Astrocyte (in vitro differentiated cells and primary cell): ENCODE measurements at regions not wholly inside any gene's neighbourhood (a gene's known extent, or its start where the extent isn't known, plus 50 kb on each side); places are given as distances from the start of the nearest gene placed in this dataset.

ENCODE experiments used
- DNase-seq: peaks from one replicate; pipeline ENCODE4 v3.0.0-alpha.2; 2010; ENCODE audit warnings: low read depth
- FAIRE-seq: peaks from 2 replicates; lab custom pipeline; 2011; peaks lifted over from hg19 to GRCh38; lab: Jason Lieb, UNC
- H2AFZ ChIP-seq: 2 replicates; pipeline ENCODE4 v1.6.0; 2012; ENCODE audit warnings: low read depth, low read length, inconsistent platforms
- H3K27ac ChIP-seq: 2 replicates; pipeline ENCODE4 v1.5.1; 2011; ENCODE audit warnings: low read depth, low read length, inconsistent platforms
- H3K27me3 ChIP-seq: 2 replicates; pipeline ENCODE4 v1.6.0; 2011; ENCODE audit warnings: low read length, inconsistent platforms; ENCODE audit not compliant: insufficient read depth
- H3K36me3 ChIP-seq: 2 replicates; pipeline ENCODE4 v1.5.1; 2011; ENCODE audit warnings: low read length, inconsistent platforms; ENCODE audit not compliant: insufficient read depth
- H3K4me1 ChIP-seq: 2 replicates; pipeline ENCODE4 v1.5.1; 2011; ENCODE audit warnings: low read length, inconsistent platforms; ENCODE audit not compliant: insufficient read depth
- H3K4me2 ChIP-seq: 2 replicates; pipeline ENCODE4 v1.6.0; 2012; ENCODE audit warnings: low read length, inconsistent platforms
- H3K4me3 ChIP-seq: 2 replicates; pipeline ENCODE4 v1.5.1; 2011; ENCODE audit warnings: low read depth, mild to moderate bottlenecking, low read length, inconsistent platforms; ENCODE audit not compliant: insufficient read depth
- H3K79me2 ChIP-seq: 2 replicates; pipeline ENCODE4 v1.6.0; 2012; ENCODE audit warnings: mild to moderate bottlenecking, low read length, inconsistent platforms; ENCODE audit not compliant: insufficient read depth
- H3K9ac ChIP-seq: 2 replicates; pipeline ENCODE4 v1.6.0; 2012; ENCODE audit warnings: mild to moderate bottlenecking, low read length, inconsistent platforms
- H3K9me3 ChIP-seq: 2 replicates; pipeline ENCODE4 v1.5.1; 2012; ENCODE audit warnings: low read depth, mild to moderate bottlenecking, low read length, inconsistent platforms; ENCODE audit not compliant: insufficient read depth
- H4K20me1 ChIP-seq: 2 replicates; pipeline ENCODE4 v1.6.0; 2012; ENCODE audit warnings: low read length, inconsistent platforms; ENCODE audit not compliant: insufficient read depth
- H3K27ac Mint-ChIP-seq: one replicate; pipeline ENCODE4 v1.8.0; 2021; ENCODE audit warnings: mild to moderate bottlenecking, mixed read lengths; ENCODE audit not compliant: unreplicated experiment
- H3K27me3 Mint-ChIP-seq: one replicate; pipeline ENCODE4 v1.8.0; 2021; ENCODE audit warnings: low read depth, mixed read lengths; ENCODE audit not compliant: unreplicated experiment
- H3K36me3 Mint-ChIP-seq: one replicate; pipeline ENCODE4 v1.8.0; 2021; ENCODE audit warnings: low read depth, mixed read lengths; ENCODE audit not compliant: unreplicated experiment
- H3K4me1 Mint-ChIP-seq: one replicate; pipeline ENCODE4 v1.8.0; 2021; ENCODE audit warnings: low read depth, mixed read lengths; ENCODE audit not compliant: unreplicated experiment
- H3K4me3 Mint-ChIP-seq: one replicate; pipeline ENCODE4 v1.8.0; 2021; ENCODE audit warnings: mild to moderate bottlenecking, moderate library complexity, mixed read lengths; ENCODE audit not compliant: unreplicated experiment
- H3K9me3 Mint-ChIP-seq: one replicate; pipeline ENCODE4 v1.8.0; 2021; ENCODE audit warnings: mild to moderate bottlenecking, mixed read lengths; ENCODE audit not compliant: unreplicated experiment
- CTCF ChIP-seq: IDR thresholded peaks from 2 replicates; pipeline ENCODE4 v1.5.1; 2011; ENCODE audit warnings: low read depth, mild to moderate bottlenecking, inconsistent platforms, low read length, moderate library complexity; ENCODE audit not compliant: insufficient read depth
- EZH2 ChIP-seq: IDR thresholded peaks from 2 replicates; pipeline ENCODE4 v1.6.1; 2012; ENCODE audit warnings: mild to moderate bottlenecking, low read length, inconsistent platforms; ENCODE audit not compliant: insufficient read depth

DNA sequence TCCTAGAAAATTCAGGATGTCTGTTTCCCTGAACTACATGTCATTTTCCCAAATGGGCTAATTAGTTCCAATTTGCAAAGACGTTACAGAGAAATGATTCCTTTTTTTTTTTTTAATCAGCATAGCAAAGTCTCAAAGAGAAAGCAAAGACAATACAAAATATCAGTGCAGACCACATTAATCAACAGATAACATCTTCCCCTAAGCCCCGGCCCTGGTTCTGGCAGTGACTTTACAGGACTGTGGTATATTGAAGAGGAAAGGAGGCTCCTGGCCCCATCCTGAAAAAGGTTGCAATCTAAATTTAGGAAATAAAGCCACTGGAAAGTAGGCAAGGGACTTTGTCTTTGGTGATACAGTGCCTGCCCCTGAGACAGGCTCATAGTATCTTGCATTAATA is 836.5 kb downstream of the NTRK3 start:
- H3K9ac ChIP-seq: no peak overlapping the region
- no peaks in the 10 kb centered on the region for H4K20me1 ChIP-seq
- H3K79me2 ChIP-seq: no peaks in the 10 kb centered on the region
- Mint-ChIP-seq H3K27ac (no peak overlapping the region), H3K9me3 (no peaks in the 10 kb centered on the region), H3K4me1 (no peaks in the 10 kb centered on the region), H3K27me3 (no peaks in the 10 kb centered on the region), H3K36me3 (no peaks in the 10 kb centered on the region), H3K4me3 (no peak overlapping the region)
- H3K27me3 ChIP-seq: no peaks in the 10 kb centered on the region
- H2AFZ ChIP-seq: no peak overlapping the region
- no peak overlapping the region for H3K27ac ChIP-seq
- H3K4me3 ChIP-seq: no peak overlapping the region
- FAIRE-seq: no peak
- no peaks in the 10 kb centered on the region for H3K9me3 ChIP-seq
- DNase-seq: no peak
- no peak for TF ChIP-seq EZH2
- no peak for TF ChIP-seq CTCF
- no peaks in the 10 kb centered on the region for H3K4me1 ChIP-seq
- H3K4me2 ChIP-seq: no peak overlapping the region
- no peaks in the 10 kb centered on the region for H3K36me3 ChIP-seq

DNA sequence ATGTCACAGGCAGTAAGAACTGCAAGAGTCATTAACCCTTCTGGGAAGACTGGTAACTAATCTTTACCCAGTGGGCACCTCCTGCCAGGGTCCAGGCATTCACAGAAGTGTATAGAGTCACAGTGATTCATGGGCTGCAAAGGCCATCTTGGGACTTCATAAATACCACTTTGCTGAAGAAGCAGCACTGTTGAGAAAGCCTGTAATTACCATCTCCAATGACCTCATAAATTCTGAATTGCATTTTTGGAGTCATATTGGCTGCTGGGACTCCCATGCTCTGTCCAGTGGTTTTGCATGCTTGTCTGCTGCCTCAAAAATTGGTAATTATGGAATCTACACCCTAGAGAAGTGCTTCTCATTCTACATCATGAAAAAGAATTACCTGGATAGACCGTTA is 837.2 kb downstream of the NTRK3 start:
- Histone ChIP-seq H3K27me3 (no peaks in the 10 kb centered on the region), H2AFZ (no peak overlapping the region), H3K4me1 (no peaks in the 10 kb centered on the region), H4K20me1 (no peaks in the 10 kb centered on the region), H3K4me2 (no peak overlapping the region), H3K36me3 (no peaks in the 10 kb centered on the region), H3K4me3 (no peak overlapping the region), H3K79me2 (no peaks in the 10 kb centered on the region), H3K9me3 (no peaks in the 10 kb centered on the region), H3K27ac (no peak overlapping the region), H3K9ac (no peak overlapping the region)
- H3K4me3 Mint-ChIP-seq: no peak overlapping the region
- no peaks in the 10 kb centered on the region for H3K36me3 Mint-ChIP-seq
- no peaks in the 10 kb centered on the region for H3K4me1 Mint-ChIP-seq
- DNase-seq: no peak
- peak; percentile 13 for FAIRE-seq
- no peak for TF ChIP-seq EZH2
- no peak for TF ChIP-seq CTCF
- H3K9me3 Mint-ChIP-seq: no peaks in the 10 kb centered on the region
- H3K27me3 Mint-ChIP-seq: peaks cover under 1% of the 10 kb centered on the region
- no peak overlapping the region for H3K27ac Mint-ChIP-seq

GRCh38 chr15:87416591-87417257 is 839.8 kb downstream of the NTRK3 start:
- no peak for DNase-seq
- Histone ChIP-seq H4K20me1 (no peaks in the 10 kb centered on the region), H3K4me3 (no peak overlapping the region), H3K27me3 (no peaks in the 10 kb centered on the region), H3K9me3 (no peaks in the 10 kb centered on the region), H3K4me1 (no peaks in the 10 kb centered on the region), H3K9ac (no peak overlapping the region), H2AFZ (no peak overlapping the region), H3K27ac (no peak overlapping the region), H3K4me2 (no peak overlapping the region), H3K36me3 (no peaks in the 10 kb centered on the region), H3K79me2 (no peaks in the 10 kb centered on the region)
- Mint-ChIP-seq H3K36me3 (no peaks in the 10 kb centered on the region), H3K27ac (no peak overlapping the region), H3K4me1 (no peaks in the 10 kb centered on the region), H3K9me3 (no peaks in the 10 kb centered on the region), H3K27me3 (peaks cover 2% of the 10 kb centered on the region), H3K4me3 (no peak overlapping the region)
- no peak for FAIRE-seq
- TF ChIP-seq CTCF (no peak), EZH2 (no peak)
